Right kidney (tissue), 1 donor: ENCODE measurements at regions not wholly inside any gene's neighbourhood (a gene's known extent, or its start where the extent isn't known, plus 50 kb on each side); places are given as distances from the start of the nearest gene placed in this dataset.
"Not testable (repeated sequence)": the region's sequence is repeated elsewhere in the genome, so short reads cannot be mapped to it uniquely, and the experiment has no call there.

Source experiments
- DNase-seq: peaks from one replicate; pipeline ENCODE4 v3.0.0-alpha.2; 2016

DNA sequence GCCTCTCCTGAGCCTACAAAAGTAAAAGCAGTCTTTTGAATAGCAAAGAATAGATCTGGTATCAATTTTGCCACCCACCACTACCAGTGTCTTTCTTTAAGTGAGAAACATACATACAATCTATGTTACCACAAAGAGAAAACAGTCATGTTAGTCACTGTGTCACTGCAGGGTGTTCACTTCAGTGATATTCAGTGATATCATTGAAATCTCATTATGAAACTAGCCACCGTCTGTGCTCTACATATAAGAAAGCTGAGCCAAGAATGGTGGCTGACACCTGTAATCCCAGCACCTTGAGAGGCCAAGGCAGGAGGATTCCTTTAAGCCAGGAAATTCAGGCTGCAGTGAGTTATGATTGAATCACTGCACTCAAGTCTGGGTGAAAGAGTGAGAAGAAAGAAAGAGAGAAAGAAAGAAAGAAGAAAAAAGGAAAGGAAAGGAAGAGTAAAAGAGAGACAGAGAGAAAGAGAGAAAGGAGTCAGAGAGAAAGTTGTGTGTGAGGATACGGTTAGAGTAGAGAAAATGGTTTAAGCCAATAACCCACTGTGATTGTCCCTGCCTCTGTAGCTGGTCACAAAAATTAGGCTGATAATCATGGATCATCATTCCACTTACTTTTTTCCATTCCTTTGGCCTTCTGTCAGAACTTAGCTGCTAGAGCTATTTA lies 847.1 kb downstream of the FAM181B start:
- no peak for DNase-seq

DNA sequence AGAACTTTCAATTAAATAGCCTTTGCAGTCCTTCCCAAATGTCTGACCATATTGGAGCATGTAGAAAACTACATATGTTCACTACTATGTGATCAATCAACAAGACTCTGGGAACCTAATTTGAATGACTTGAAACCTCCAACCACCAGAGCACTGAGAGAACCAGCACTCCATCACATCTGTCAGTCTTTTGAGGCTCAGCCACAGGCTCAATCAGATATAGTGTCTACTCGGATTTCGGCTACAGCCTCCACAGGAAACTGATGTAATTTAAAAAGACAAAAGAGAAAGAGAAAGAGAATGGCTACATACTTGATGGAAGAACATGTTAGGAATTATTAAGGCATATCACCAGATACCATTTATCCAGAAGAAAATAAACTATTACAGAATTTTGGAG lies 859.0 kb downstream of the FAM181B start:
- no peak for DNase-seq

DNA sequence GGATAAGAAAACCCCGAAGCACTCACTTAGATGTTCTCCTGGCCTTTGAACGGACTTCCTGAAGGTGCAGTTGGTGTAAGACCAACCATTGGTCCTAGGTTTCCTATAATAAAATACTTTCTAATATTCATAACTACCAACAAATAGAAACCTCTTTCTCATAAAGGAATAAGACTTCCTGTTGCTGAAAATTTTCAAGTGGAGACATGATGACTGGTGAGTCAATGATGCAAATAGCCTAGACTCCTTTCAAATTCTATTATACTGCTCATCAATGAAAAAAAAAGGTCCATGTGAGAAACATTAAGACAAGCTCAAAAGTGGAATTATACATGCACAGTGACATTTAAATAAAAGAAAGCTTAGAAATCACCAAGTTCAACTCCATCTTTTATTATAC lies 862.8 kb downstream of the FAM181B start:
- DNase-seq, result no peak

DNA sequence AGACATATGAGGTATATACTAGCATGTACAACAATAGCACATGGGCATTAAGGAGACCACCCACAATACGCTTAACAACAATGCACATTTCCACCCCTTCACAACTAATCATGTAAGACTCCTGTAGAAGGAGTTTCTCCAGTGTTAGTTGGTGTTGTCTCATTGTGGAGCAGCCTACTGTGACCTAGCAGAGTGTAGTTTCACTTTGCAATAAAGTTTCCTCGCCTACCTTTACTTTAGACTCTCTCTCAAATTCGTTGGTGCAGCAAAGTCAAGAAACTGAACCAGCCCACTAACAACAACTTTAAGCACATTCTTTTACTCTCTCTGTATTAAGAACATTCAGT lies 863.6 kb downstream of the FAM181B start:
- no peak for DNase-seq

DNA sequence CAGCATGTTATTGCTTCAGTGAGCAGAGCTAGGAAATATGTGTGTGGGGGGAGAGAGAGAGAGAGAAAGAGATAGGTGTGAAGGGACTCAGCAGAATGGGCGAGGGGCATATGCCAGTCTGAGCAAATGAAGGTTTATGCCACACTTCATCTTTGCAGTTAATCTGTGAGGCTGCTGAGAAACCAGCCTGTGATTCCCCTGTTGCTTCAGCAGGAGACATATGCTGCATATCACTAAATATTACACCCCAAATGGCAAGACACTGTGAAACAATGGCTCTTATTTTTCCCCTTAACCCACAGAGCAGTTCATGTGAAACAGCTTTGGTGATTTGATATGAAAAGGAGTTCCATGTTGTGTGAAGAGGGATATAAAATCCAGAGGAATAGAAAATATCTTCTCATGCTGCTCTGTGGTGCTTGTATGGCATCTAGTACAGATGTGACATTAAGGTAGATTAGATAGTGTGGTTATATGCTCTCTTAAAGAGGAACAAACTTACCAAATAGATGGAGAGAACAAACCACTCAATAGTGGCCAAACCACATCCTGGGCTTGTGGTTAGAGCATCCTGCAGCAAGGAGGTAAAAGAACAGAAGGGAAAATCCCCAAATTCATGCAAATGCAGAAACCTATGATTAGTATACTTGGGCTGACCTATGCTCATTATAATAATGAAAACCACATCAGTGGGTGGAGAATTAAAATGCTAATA lies 864.2 kb downstream of the FAM181B start:
- no peak for DNase-seq

DNA sequence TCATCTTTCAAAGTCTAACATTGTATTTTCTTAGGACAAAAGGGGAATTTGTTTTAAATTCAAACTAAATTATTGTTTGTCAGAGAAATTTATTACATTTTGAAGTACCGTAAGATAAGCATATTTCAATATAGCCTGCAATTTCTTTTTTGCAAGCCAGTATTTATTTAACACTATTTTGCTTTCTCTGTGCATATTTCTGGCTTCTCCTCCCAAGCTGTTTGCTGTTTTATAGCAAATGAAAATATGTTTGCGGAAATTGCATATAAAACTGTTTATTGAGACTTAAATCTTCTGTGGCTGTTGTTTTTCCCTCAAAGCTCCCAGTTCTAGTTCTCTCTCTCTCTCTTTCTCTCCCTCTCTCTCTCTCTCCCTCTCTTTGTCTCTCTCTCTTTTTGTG lies 866.8 kb downstream of the FAM181B start:
- no peak for DNase-seq

DNA sequence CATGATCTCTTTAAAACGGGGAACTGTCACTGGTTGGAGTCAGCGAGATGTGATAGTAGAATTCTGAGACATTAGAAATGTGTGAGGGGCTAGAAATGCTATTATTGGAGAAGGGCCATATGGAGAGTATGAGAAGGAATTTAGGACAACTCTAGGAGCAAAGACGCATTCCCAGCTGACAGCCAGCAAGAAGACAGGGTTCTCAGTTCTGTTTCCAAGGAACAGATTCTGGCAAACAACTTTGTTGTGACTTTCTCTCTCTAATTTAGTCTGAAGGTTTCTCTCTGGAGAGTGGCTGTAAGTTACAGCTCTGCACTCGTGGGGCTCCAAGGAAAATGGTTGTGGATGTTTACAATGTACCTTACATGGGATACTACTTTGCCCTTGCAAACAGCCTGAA lies 876.3 kb downstream of the FAM181B start:
- no peak for DNase-seq

DNA sequence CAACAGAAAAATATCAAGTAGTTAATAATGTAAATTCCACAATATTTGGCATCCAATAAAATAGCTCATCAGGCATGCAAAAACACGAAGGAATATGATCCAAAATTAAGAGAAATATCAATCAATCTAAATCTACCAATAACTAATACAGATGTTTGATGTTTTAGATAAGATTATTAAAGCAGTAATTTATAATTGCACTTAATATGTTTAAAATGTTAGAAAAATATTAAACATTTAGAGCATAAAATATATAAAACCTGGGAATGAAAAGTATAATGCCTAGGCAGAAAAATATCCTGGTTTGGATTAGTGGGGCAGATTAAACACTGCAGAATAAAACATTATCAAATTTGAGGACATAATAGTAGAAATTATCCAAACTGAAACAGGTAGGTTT lies 879.9 kb downstream of the FAM181B start:
- DNase-seq, result no peak

DNA sequence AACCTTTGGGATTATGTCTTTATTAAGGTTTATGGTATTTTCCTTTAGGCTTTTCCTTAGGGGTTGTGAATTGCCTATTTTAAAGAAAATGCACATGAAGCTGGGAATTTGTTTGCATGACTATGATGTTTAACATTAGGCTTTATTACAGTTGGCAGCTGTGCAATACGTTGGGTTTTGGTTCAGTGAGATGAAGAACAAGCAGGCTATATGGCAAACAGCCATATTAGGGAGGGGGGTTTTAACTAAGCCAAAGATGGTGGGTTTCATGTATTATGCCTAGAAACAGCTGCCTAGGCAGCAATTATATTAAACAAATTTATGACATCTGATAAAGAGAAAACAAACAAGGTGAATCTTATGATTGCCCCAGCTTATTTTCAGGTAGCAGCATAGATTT lies 880.8 kb downstream of the FAM181B start:
- DNase-seq, result no peak

DNA sequence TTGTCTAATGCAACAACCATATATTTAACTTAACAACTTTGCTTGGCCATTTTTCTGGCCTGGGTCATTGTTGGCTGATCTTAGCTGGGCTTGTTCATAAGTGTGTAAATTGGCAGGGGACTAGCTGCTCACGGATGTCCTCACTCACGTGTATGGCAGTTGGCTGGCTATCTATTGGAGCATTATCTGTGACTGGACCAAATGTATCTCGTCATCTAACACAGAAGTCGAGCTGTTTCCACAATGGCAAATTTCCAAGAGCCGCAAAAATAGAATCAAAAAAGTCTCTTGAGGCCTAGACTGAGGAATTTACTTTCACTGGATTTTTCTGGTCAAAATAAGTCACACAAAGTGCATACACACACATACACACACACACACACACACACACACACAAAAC lies 893.3 kb downstream of the FAM181B start:
- no peak for DNase-seq

DNA sequence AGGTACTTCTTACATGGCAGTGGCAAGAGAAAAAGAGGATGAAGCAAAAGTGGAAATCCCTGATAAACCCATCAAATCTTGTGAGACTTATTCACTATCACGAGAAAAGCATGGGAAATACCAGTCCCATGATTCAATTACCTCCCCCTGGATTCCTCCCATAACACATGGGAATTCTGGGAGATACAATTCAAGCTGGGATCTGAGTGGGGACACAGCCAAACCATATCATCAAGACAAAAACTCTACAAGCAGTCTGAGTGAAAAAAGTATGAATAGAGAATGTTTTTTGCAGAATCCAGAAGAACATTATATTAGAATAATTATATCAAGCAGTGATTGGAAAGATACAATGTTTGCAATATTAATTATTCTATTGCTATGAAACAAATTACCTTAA lies 893.7 kb downstream of the FAM181B start:
- DNase-seq, result no peak

DNA sequence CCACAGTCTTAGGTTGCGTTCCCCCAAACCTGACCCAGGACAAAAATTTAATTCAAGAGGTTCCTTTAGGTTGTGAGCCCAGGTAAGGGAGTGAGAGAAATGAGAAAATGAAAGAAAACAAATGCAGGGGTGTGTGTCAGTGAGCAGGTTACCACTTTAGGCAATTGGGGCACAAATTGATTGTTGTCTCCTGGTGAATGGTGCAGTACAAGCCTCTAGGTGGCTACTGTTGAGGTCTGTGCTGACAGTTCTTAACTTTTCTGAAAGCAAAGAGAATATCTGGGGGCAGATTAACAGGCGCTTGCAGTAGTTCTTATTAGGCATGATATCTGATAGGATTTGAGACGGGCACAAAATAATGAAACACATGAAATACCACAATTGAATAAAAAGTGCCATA lies 894.6 kb downstream of the FAM181B start:
- no peak for DNase-seq

DNA sequence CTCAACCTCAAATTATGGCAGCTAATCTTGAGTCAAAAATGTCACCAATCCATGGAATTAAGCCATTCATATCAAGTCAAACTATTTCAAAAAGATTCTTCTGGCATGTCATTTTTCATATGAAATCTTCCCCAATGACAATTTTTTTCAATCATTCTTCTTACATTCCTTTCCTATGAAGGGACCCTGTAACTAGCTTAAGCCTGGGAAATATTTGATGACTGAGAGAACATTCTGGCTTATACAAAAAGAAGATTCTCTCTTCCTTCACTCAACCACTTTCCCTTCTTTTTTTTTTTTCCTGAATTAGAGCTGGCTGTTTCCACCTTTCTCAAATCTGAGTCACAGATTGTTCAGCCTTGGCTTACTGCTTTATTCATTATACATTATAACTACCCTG lies 903.7 kb downstream of the FAM181B start:
- no peak for DNase-seq

DNA sequence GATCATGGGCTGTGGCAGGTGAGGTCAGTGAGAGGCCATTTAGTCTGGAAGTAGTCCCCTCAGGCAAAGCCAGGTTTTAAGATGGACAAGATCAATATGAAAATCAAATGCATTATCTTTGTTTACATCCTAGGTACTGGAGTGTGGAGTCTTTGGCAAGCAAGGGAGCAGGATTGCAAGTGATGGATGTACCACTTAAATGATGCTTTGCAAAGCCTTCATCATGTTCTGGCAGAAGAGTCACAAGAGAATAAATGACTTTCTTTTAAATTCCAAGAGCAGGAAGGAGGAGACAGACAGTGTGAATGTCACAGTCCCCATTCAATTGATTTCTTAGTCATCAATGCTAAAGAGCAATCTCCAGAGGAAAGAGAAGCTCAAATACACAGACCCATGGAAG lies 908.3 kb downstream of the FAM181B start:
- DNase-seq, result no peak

DNA sequence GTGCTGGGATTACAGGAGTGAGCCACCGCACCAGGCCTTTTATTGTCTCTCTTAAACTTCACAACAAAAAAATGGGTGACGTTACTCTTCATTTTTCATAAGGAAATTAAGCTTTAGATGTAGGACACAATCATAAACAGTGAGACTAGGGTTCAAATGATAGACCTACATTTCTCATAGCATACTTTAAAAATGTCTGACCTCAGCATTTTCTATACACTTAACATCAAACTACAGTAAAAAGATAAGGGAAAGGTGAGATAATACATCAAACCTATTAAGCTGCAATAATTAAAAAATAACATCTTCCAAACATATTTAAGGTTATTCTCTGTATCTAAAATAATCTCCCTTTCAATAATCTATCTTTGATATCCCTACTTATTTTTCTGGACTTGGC lies 914.2 kb downstream of the FAM181B start:
- DNase-seq, result no peak

DNA sequence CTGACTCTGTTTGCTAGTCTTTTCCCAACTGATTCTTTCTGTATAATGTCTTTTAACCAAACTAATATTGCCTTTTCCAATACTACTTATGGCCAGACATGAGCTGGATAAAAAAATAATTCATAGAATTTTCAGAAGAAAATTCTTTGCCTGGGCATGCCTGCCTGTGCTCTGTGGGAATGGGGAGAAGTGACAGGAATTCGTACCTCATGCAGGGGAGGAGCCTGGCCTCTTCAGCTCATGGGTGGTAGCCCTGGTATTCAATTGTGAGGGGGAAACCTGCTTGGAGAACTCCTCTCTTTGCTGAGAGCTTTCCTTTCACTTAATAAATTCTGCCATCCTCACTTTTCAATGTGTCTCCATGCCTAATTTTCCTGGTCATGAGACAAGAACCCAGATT lies 928.8 kb downstream of the FAM181B start:
- no peak for DNase-seq

DNA sequence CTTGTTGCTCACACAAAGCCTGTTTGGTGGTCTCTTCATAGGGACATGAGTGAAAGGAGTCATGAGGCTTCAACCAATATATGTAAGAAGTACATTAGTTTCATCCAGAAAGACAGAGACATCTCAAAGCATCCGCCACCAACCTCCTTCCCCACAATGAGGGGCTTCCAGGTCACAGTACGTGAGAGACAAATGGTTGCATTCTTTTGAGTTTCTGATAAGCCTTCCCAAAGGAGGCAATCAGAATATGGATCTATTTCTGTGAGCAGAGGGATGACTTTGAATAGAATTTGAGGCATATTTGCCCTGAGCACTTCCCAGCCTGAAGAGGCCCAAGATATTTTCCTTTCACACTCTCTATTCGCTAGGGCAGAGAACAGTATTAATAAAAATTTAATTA lies 931.1 kb downstream of the FAM181B start:
- no peak for DNase-seq

DNA sequence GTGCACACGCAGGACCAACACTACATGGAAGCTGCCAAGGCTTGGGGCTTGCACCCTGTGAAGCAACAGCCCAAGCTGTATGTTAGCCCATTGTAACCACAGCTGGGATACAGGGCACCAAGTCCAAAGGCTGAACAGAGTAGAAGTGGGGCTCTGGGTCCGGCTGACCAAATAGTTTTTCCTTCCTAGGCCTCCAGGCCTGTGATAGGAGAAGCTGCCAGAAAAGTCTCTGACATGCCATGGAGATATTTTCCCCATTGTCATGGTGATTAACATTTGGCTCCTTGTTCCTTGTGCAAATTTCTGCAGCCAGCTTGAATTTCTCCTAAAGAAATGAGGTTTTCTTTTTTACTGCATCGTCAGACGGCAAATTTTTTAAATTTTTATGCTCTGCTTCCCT lies 941.2 kb downstream of the FAM181B start:
- DNase-seq, result no peak

DNA sequence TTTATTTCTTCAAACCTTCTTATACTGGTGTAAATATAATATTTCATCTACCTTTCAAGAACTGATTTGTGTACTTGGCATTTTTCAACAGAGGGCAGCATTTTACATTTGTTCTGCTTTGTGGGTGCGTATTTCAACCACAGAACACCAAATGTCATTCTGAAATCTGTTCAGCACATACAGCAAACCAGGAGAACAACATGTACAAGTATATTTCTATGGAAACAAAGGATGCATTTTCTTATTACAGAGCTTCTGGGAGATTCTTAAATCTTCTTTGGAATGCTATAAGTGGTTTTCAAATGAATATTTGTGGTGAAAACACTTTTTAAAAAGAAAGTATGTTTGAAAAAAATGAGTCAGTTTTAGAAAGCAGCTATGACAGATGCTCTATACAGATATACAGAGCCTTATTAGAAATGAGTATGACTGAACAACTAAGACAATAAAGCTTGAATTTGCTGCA lies 946.0 kb downstream of the FAM181B start:
- DNase-seq, result no peak

DNA sequence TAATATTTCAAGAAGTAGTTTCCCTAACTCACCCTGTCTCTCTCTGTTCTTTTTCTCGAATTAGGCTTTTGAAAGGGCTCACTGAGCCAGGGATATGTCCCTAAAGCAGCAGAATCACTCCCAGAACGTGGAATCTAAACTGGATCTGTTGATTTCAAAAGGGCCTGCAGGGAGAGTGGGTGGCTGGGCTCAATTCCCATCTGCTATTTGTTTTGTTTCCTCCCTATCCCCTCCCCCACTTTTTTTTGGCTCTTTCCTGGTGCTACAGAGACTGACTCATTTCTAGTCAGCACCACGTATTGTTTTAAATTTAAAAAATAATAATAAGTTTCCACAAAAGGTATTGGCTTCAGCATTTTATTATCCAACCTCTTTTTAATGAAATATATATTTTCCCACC lies 961.5 kb downstream of the FAM181B start:
- no peak for DNase-seq

DNA sequence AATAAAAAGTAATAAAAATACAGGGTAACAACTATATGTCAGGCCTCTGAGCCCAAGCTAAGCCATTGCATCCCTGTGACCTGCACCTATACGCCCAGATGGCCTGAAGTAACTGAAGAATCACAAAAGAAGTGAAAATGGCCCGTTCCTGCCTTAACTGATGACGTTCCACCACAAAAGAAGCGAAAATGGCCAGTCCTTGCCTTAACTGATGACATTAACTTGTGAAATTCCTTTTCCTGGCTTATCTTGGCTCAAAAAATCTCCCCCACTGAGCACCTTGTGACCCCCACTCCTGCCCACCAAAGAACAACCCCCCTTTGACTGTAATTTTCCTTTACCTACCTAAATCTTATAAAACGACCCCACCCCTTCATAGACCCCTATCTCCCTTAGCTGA lies 963.8 kb downstream of the FAM181B start:
- not testable (repeated sequence) for DNase-seq

DNA sequence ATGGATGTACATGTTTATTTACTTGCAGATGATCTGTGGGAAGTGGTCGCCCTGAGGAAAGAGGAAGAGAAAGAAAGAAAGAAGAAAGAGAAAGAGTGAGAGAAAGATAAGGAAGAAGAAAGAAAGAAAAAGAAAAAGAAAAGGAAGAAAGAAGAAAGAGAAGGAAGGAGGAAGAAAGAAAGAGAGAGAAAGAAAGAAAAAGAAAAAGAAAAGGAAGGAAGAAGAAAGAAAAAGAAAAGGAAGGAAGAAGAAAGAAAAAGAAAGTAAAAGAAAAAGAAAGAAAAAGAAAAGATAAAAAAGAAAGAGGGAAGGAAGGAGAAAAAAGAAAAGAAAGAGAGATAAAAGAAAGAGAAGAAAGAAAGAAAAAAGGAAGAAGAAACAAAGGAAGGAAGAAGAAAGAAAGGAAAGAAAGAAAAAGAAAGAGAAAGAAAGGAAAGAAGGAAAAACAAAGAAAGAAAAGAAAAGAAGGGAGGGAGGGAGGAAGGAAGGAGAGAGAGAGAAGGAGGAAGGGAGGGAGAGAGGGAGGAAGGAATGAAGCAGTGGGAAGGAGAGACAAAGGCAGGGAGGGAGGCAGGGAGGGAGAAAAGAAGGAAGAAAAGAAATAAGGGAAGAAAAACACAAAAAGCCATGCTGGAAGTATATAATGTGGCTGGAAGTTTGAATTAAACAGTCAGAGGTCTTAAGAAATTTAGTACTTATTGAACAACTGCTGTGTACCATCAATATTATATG lies 976.6 kb downstream of the FAM181B start:
- DNase-seq, result no peak

DNA sequence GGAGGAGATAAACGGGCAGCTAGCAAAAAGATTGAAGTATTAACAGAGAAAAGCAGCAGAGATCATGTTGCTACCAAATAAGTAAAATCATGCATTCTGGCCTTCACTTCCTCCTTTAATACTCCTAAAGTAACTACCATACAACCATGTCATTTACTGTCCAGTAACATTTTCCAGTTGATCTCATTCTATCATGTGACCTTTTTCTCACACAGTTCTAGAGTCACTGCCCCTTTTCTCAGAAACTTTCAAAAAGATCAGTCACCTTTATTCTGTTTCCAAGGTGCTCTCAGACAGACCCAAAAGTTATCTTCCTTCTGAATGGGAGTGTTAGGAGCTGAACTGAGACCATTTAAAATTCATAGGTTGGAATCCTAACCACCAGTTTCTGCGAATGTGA lies 984.4 kb downstream of the FAM181B start:
- no peak for DNase-seq
